ENCODE measurements at regions not wholly inside any gene's neighbourhood (a gene's known extent, or its start where the extent isn't known, plus 50 kb on each side); places are given as distances from the start of the nearest gene placed in this dataset.

- Histone ChIP-seq H3K4me3 (ENCODE audit: low read depth, low read length) (no peak overlapping the region), H3K27me3 (ENCODE audit: control insufficient read depth, insufficient read depth, low read length) (no peaks in the 10 kb centered on the region), H3K36me3 (ENCODE audit: control insufficient read depth, insufficient read depth, low read length) (no peaks in the 10 kb centered on the region)
- no peak for TF ChIP-seq CTCF (IDR thresholded peaks at IDR 0.05; ENCODE audit: insufficient read depth, low read depth, low read length)
- CTCF ChIA-PET = interaction anchor here (0.6 to 1.5 kb wide), 2 partner anchors 17 to 398 kb away, joined by 3 to 4 read pairs; no protein-coding TSS in a partner anchor
- no peak for DNase-seq (ENCODE audit: low read depth)
- POLR2A ChIA-PET = no interaction called here
Measured at GRCh38 chr16:51410125-51410524, 259.1 kb upstream of the SALL1 start.

- CTCF ChIA-PET = interaction anchor here (1.1 kb wide), 1 partner anchor 75 kb away, joined by 3 read pairs; no protein-coding TSS in a partner anchor
Measured at GRCh38 chr16:51409001-51409675, 258.1 kb upstream of the SALL1 start.

GRCh38 chr16:51408357-51408756 is 257.3 kb upstream of the SALL1 start:
- no peak for TF ChIP-seq CTCF (IDR thresholded peaks at IDR 0.05; ENCODE audit: insufficient read depth, low read depth, low read length)
- H3K4me3 ChIP-seq (ENCODE audit: low read depth, low read length) = no peak overlapping the region
- POLR2A ChIA-PET = no interaction called here
- no peaks in the 10 kb centered on the region for H3K27me3 ChIP-seq (ENCODE audit: control insufficient read depth, insufficient read depth, low read length)
- no peak for DNase-seq (ENCODE audit: low read depth)
- CTCF ChIA-PET = interaction anchor here (1.1 kb wide), 1 partner anchor 76 kb away, joined by 3 read pairs; no protein-coding TSS in a partner anchor
- H3K36me3 ChIP-seq (ENCODE audit: control insufficient read depth, insufficient read depth, low read length) = no peaks in the 10 kb centered on the region

More at GRCh38 chr16:51409001-51409675, 258.1 kb upstream of the SALL1 start:
- H3K27me3 ChIP-seq (ENCODE audit: control insufficient read depth, insufficient read depth, low read length) = no peaks in the 10 kb centered on the region
- no peak overlapping the region for H3K4me3 ChIP-seq (ENCODE audit: low read depth, low read length)
- POLR2A ChIA-PET = no interaction called here
- TF ChIP-seq CTCF (IDR thresholded peaks at IDR 0.05; ENCODE audit: insufficient read depth, low read depth, low read length) = no peak
- no peaks in the 10 kb centered on the region for H3K36me3 ChIP-seq (ENCODE audit: control insufficient read depth, insufficient read depth, low read length)
- no peak for DNase-seq (ENCODE audit: low read depth)

- no peak overlapping the region for H3K4me3 ChIP-seq (ENCODE audit: low read depth, low read length)
- TF ChIP-seq CTCF (IDR thresholded peaks at IDR 0.05; ENCODE audit: insufficient read depth, low read depth, low read length) = no peak
- DNase-seq (ENCODE audit: low read depth) = no peak
- POLR2A ChIA-PET = no interaction called here
- H3K27me3 ChIP-seq (ENCODE audit: control insufficient read depth, insufficient read depth, low read length) = no peaks in the 10 kb centered on the region
- no peaks in the 10 kb centered on the region for H3K36me3 ChIP-seq (ENCODE audit: control insufficient read depth, insufficient read depth, low read length)
- CTCF ChIA-PET = interaction anchor here (1.1 kb wide), 1 partner anchor 77 kb away, joined by 3 read pairs; no protein-coding TSS in a partner anchor
Measured at GRCh38 chr16:51407921-51408320, 256.9 kb upstream of the SALL1 start.

- CTCF ChIA-PET = no interaction called here
- no peaks in the 10 kb centered on the region for H3K36me3 ChIP-seq (ENCODE audit: control insufficient read depth, insufficient read depth, low read length)
- POLR2A ChIA-PET = no interaction called here
- no peak for DNase-seq (ENCODE audit: low read depth)
- TF ChIP-seq CTCF (IDR thresholded peaks at IDR 0.05; ENCODE audit: insufficient read depth, low read depth, low read length) = no peak
- no peaks in the 10 kb centered on the region for H3K27me3 ChIP-seq (ENCODE audit: control insufficient read depth, insufficient read depth, low read length)
- H3K4me3 ChIP-seq (ENCODE audit: low read depth, low read length) = no peak overlapping the region
Measured at GRCh38 chr16:51407199-51407598, 256.1 kb upstream of the SALL1 start.

Data from BJ (cell line).